ENCODE measurements at regions not wholly inside any gene's neighbourhood (a gene's known extent, or its start where the extent isn't known, plus 50 kb on each side); places are given as distances from the start of the nearest gene placed in this dataset.

GRCh38 chr14:26128931-26129671 is 468.7 kb downstream of the NOVA1 start:
- DNase-seq (ENCODE audit: low spot score): no peak

DNA sequence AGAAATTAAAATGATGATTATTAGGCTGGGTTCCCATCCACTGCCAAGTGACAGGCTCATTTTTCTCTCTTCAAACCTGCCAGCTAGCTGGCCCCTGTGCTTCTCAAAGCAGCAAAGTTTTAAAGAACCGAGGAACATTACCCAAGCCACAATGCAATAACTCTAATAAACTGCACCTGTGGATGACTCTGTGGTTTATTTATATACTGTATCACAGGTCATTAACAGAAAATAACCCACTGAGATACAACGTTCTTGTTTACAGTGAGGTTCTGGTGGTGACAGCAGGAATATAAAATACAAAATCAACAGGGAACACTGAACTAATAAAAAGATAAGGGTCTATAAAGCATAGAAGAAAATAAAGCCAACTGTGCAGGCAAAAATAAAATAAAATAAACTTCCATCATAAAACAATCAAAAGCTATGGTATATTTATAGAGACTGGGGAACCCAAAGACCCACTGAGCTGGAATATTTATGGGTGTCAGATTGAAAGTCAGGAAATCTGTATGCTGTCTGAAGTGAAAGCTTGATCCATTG is 472.9 kb downstream of the NOVA1 start:
- DNase-seq (ENCODE audit: low spot score): no peak

DNA sequence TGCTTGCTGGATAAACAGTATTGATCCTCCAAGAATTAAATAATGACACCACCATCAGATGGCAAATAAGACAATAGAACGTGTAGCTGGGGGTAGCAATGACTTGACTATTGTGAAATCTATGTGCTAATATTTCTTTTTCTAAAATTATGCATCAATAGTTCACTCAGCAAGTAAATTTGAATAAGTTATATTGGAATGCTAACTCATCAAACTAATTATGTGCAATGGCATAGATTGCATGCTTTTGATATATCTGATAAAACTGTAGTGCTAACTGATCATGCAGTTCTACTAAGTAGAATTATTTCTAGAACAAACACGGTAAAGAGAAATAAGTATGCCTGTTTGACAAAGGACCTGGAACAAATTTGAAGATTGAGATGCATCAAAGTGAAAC is 474.4 kb downstream of the NOVA1 start:
- no peak for DNase-seq (ENCODE audit: low spot score)

DNA sequence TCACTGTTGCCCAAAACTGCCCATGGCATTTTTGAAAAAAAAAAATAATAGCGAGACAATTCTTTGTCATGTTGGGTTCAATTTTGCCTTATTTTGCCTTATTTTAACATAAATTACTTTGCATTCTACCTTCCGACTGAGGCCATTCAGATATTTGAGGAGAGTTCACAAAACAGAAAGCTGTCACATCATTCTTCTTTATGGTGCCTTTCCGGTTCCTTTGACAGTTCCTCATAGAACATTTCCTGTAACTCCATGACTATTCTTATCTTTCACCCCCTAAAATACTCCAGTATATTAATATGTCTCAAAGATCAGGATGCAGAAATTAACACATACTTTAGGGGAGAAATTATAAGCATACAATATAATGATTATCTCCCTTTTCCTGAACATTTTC is 476.7 kb downstream of the NOVA1 start:
- DNase-seq (ENCODE audit: low spot score): no peak

- no peak for DNase-seq (ENCODE audit: low spot score)
Observed at GRCh38 chr14:26113911-26114640, 483.8 kb downstream of the NOVA1 start.

DNA sequence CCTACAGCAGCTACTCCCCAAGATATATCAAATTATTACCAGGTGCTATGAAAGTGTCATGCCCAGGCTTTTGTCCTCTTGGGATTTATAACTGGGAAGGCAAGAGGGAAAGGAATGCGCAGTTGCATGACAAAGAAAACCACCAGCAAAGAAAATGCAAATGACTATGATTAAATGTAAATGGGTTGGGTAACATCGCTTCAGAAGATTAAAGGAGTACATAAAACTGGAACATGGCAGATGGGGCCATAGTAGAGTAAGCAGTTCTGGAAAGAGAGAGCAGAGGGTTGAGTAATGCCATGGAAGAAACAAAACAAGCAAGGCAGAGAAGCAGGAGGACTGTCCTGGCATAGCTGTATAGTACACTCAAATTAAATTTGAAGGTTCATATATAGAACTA is 493.1 kb downstream of the NOVA1 start:
- no peak for DNase-seq (ENCODE audit: low spot score)

DNA sequence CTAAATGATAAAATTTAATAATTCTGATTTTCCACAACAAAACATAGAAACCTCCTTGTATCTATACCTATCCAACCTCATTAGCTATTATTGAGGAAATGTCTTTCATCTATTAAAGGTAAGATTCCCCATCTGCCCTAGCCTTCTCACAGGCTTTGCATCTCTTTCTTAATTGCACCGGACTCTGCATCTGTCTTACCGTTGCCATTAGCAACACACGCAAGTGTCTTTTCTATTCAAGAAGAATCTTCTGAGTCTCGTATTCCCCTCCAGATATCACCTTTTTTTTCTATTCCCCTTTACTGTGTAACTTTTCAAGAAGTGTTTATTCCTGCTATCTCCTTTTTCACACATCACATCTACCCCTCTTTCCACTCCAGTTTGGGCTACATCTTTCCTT is 500.0 kb downstream of the NOVA1 start:
- DNase-seq (ENCODE audit: low spot score): no peak

- no peak for DNase-seq (ENCODE audit: low spot score)
Observed at GRCh38 chr14:26088275-26088674, 509.6 kb downstream of the NOVA1 start.

- DNase-seq (ENCODE audit: low spot score): no peak
Observed at GRCh38 chr14:26081043-26081442, 516.8 kb downstream of the NOVA1 start.

GRCh38 chr14:26078561-26078960 is 519.3 kb downstream of the NOVA1 start:
- no peak for DNase-seq (ENCODE audit: low spot score)

DNA sequence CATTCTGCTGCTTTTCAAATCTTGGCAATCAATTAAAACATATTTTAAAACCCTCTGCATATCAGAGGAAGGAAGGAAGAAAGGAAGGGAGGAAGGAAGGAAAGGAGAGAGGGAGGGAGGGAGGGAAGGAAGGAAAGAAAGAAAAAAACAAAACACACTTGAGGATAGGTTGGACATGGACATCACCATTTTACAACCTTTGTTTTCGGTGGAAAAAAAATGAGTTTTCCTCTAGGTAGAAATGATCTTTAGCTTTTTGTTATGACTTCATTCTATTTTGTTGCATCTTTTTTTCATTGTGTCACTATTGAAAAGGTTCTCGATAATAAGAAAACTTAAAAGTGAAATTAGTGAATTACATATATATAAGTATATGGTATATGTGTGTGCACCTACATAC is 522.9 kb downstream of the NOVA1 start:
- no peak for DNase-seq (ENCODE audit: low spot score)

GRCh38 chr14:26070443-26070842 is 527.4 kb downstream of the NOVA1 start:
- no peak for DNase-seq (ENCODE audit: low spot score)

GRCh38 chr14:26067786-26068459 is 529.9 kb downstream of the NOVA1 start:
- DNase-seq (ENCODE audit: low spot score): no peak

DNA sequence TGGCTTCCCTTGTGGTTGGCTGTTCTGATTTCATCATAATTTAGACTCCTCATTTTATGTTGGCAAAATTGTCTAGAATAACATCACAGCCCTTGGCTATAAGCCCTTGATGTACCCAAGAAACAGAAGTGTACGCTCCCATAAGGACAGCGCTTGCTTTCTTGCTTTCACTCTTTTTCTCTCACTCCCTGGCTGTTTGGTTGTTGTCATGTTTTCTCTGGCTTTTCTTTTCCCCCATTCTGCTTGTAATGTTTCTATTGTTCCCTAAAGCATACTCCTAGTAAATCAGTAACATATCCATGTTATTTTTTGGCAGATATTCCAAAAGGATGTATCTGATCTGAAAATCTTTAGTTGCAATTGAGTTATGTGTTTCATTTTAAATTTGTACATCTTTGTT is 530.5 kb downstream of the NOVA1 start:
- no peak for DNase-seq (ENCODE audit: low spot score)

- DNase-seq (ENCODE audit: low spot score): no peak
Observed at GRCh38 chr14:26056036-26056616, 541.7 kb downstream of the NOVA1 start.

GRCh38 chr14:26032348-26032747 is 565.5 kb downstream of the NOVA1 start:
- no peak for DNase-seq (ENCODE audit: low spot score)

DNA sequence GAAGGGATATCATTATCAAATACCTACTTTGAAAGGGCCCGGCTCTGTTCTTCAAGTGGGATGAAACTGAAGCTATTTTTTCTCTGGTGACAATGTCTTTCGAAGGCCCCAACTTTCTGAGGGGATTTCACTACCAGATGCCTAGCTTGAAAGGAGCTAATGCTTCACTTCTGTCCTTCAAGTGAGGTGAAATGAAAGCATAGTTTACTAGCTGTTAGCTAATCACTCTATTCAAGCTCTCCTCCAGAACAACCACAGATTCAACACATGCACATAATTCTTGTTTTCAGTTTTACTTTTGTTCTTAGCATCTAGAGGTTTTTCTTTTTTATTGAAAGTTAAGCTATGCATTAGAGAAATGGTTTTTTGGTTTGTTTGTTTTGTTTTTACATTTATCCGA is 571.4 kb downstream of the NOVA1 start:
- DNase-seq (ENCODE audit: low spot score): no peak

- no peak for DNase-seq (ENCODE audit: low spot score)
Observed at GRCh38 chr14:26023967-26024366, 573.9 kb downstream of the NOVA1 start.

DNA sequence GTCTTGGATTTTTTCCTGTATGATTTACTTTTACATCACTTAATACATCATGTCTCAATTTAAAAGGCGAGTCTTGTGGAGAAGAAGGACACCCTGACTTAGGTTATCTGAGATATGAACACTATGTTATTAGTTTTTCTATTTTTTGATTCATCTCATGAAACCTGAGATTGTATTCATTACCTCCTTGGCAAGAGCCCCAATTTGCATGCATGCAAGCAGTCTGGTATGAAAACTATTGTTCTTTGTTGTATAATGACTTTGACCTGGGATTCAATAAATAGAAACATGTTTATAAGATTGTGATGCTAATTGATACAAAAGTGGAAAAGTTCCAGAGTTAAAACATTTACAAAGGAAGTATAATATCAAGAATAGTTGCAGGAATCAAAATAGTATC is 576.1 kb downstream of the NOVA1 start:
- no peak for DNase-seq (ENCODE audit: low spot score)

DNA sequence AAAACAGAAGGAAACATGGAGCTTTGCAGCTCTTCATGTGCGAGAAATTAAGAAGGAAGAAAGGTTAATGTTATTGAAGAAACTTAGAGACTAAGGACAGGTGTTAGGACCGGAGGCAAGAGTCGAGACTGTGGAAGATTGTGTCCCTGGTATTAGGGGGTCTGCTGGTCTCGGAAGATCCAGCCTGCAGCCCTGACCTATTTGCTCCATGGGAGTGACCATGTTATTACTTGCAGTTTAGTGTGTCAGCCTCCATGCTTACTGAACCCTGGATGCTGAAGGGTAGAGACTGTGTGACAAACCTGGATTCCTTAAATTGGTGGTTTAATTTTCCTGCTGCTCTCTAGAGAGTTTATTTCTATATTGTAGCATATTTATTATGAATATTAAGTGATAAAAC is 580.6 kb downstream of the NOVA1 start:
- no peak for DNase-seq (ENCODE audit: low spot score)

DNA sequence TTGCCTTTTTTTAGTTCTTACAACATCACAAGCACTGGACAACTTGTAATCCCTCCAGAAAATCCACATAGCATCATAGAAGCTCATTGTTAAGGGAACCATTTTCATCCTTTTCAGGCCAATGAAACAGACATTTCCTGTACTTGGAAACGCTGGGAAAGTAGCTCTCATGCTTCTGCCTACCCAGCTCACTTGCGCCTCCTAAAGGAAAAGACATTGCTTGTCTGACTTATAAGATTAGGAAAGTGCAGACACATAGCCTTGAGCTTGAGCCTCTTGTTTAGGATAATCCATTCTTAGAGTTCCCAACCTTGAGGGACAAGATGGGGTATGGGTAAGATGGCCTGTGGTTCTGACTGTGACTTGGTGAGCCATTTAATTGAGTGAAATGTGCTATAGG is 589.5 kb downstream of the NOVA1 start:
- no peak for DNase-seq (ENCODE audit: low spot score)

DNA sequence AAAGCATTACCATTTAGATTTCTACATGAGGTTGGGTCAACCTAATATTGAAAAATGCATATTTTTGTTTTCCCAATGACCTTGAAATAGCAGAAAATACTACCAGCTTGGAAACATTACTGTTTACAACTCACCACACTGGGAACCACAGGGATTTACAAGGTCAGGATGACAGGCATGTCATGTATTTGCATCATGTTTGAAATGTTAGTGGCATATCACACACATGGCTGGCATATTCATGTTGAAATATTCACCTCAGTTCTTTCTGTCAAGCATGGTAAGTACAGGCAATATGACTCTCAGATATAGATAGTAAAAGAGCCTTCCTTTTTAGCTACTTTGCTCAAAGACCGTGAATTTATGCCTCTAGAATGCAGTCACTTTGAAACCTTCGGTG is 593.5 kb downstream of the NOVA1 start:
- no peak for DNase-seq (ENCODE audit: low spot score)

DNA sequence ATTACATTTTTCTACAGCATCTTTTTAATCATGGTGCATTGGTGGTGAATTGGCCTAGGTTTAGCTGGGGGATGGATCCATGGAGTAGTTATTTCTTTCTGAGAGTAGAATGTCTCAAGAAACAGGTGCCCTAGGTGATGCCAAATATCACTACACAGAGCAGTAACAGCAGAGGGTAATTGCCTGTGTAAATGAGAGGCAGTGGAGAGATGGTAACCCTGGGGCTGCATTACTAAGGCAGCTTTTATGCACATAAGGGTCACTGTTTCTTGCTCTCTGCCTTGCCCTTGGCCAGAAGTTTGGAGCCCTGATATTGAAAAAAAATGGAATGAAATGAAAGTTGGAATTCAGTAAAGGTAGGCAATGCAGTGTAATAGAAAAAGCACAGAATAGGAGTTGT is 604.0 kb downstream of the NOVA1 start:
- no peak for DNase-seq (ENCODE audit: low spot score)

Data from ecto neural progenitor cell (in vitro differentiated cells).